Ascending aorta (tissue), 2 donors: ENCODE measurements at regions not wholly inside any gene's neighbourhood (a gene's known extent, or its start where the extent isn't known, plus 50 kb on each side); places are given as distances from the start of the nearest gene placed in this dataset.

Experiments used
- DNase-seq, 2 donors: peaks; one replicate each; pipeline ENCODE4 v3.0.0-alpha.2; 2019; ENCODE audit warnings: low spot score in 2 of 2
- H3K27ac ChIP-seq, 2 donors: fragments of 200-600 bp; sonication (generic); one replicate each; pipeline ENCODE4 v1.5.1; 2016 to 2017; ENCODE audit warnings: mild to moderate bottlenecking in 1 of 2
- H3K27me3 ChIP-seq: fragments of 200-600 bp; sonication (generic); one replicate; pipeline ENCODE4 v1.5.1; 2017
- H3K36me3 ChIP-seq, 2 donors: fragments of 200-600 bp; sonication (generic); one replicate each; pipeline ENCODE4 v1.5.1; 2016
- H3K4me1 ChIP-seq, 2 donors: fragments of 200-600 bp; sonication (generic); one replicate each; pipeline ENCODE4 v1.5.1; 2016 to 2017; ENCODE audit warnings: mild to moderate bottlenecking in 1 of 2
- H3K4me3 ChIP-seq, 2 donors: fragments of 200-600 bp; sonication (generic); one replicate each; pipeline ENCODE4 v1.5.1; 2016 to 2017; ENCODE audit warnings: mild to moderate bottlenecking in 1 of 2
- H3K9me3 ChIP-seq, 2 donors: fragments of 200-600 bp; sonication (generic); one replicate each; pipeline ENCODE4 v1.5.1; 2016
- intact Hi-C: fragments of 100-400 bp; cut with DNase I; formaldehyde crosslinking; loops from one replicate; pipeline ENCODE4 v1.15.1; 2023
- TF ChIP-seq, protein P1 (sequence below), 3 experiments: fragments of 200-600 bp in 2 of 3; fragments of 450-650 bp in 1 of 3; sonication (generic) in 2 of 3; IDR thresholded peaks; one replicate each; pipeline ENCODE4 v1.5.1; 2016 to 2019; ENCODE audit warnings: antibody characterized with exemption in 3 of 3, mild to moderate bottlenecking in 1 of 3, moderate library complexity in 1 of 3

DNA sequence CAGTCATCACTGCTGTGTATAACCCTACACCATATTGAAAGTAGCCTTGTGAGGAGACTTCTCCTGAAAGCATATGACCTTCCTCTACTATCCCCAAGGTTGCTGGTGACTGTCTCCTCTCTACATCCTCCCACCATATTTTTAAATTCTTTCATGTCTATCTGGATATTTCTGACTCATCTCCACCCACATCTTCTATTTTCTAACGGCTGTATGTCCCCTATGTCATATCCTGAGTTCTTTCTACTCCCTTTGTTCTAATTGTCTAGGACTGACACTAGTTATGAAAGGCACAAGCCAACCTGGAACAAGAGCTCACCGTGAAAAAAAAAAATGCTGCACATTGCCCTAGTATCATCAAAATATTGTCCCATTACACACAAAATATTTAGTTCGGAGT is 218.3 kb upstream of the ZNF462 start:
- Histone ChIP-seq H3K27ac (no peak overlapping the region), H3K4me1 (no peaks in the 10 kb centered on the region), H3K27me3 (no peaks in the 10 kb centered on the region), H3K4me3 (no peak overlapping the region), H3K9me3 (no peaks in the 10 kb centered on the region), H3K36me3 (no peaks in the 10 kb centered on the region)
- intact Hi-C loops: no loop called here
- TF ChIP-seq, protein P1, sequence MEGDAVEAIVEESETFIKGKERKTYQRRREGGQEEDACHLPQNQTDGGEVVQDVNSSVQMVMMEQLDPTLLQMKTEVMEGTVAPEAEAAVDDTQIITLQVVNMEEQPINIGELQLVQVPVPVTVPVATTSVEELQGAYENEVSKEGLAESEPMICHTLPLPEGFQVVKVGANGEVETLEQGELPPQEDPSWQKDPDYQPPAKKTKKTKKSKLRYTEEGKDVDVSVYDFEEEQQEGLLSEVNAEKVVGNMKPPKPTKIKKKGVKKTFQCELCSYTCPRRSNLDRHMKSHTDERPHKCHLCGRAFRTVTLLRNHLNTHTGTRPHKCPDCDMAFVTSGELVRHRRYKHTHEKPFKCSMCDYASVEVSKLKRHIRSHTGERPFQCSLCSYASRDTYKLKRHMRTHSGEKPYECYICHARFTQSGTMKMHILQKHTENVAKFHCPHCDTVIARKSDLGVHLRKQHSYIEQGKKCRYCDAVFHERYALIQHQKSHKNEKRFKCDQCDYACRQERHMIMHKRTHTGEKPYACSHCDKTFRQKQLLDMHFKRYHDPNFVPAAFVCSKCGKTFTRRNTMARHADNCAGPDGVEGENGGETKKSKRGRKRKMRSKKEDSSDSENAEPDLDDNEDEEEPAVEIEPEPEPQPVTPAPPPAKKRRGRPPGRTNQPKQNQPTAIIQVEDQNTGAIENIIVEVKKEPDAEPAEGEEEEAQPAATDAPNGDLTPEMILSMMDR (IDR thresholded peaks at IDR 0.05): no peak
- DNase-seq: no peak

DNA sequence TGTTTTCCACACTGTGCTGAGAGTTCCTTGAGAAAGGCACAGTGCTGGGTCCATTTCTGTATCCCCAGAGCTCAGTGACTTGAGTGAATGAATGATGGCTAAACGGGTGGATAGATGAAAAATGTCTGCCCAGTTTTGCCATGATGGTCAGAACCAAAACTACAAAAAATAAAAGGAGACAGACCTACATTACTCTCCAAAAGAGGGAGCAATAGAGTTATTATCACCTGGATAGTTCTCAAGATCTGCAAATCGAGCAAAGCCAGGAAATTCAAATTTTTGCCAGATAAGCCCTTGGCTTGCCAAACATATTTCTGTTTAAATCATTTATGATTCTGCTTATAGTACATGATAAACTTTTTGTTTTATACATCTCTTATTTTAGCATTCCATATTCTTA is 214.2 kb upstream of the ZNF462 start:
- DNase-seq: no peak
- no peak overlapping the region for H3K27ac ChIP-seq
- no peaks in the 10 kb centered on the region for H3K4me1 ChIP-seq
- intact Hi-C loops: no loop called here
- H3K4me3 ChIP-seq: no peak overlapping the region
- no peaks in the 10 kb centered on the region for H3K27me3 ChIP-seq
- H3K9me3 ChIP-seq: no peaks in the 10 kb centered on the region
- TF ChIP-seq, protein P1 (IDR thresholded peaks at IDR 0.05): no peak
- no peaks in the 10 kb centered on the region for H3K36me3 ChIP-seq

DNA sequence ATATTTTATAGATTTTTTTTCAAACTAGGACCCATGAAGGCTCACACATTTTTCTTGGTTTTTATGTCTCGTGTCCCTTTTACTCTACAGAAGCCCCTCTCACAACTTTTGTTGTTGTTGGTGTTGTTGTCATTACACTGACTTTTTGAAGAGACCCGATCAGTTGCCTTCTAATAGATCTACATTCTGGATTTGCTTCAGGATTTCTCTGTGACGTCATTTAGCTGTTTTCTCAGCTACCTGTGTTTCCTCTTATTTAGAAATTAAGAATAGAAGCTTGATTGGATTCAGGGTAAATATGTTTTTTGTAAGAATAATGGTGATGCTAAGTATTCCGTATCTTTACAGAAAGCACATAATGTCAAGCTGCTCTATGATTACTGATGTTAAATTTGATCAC is 213.3 kb upstream of the ZNF462 start:
- Histone ChIP-seq H3K9me3 (no peaks in the 10 kb centered on the region), H3K4me3 (no peak overlapping the region), H3K36me3 (no peaks in the 10 kb centered on the region), H3K27me3 (no peaks in the 10 kb centered on the region), H3K4me1 (no peaks in the 10 kb centered on the region), H3K27ac (no peak overlapping the region)
- DNase-seq: no peak
- TF ChIP-seq, protein P1 (IDR thresholded peaks at IDR 0.05): no peak
- intact Hi-C loops: no loop called here

DNA sequence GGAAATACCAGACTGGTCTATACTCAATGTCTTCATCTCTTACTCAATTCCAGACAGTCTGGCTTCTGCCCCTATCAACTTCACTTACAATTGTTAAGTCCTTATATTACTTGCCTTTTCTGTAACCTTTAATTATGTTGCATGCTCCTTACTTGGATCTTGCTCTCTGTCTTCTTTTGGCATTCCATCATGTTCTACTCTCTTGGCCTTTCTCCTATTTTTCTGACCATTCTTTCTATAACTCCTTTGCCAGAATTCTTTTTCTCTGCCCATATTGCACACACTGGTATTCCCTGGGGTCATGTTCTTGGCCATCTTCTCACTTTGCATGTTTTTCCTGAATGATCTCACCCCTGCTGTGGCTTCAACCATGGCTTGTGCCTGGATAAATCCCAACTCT is 209.8 kb upstream of the ZNF462 start:
- Histone ChIP-seq H3K4me1 (no peaks in the 10 kb centered on the region), H3K4me3 (no peak overlapping the region), H3K27me3 (no peaks in the 10 kb centered on the region), H3K36me3 (no peaks in the 10 kb centered on the region), H3K9me3 (no peaks in the 10 kb centered on the region), H3K27ac (no peak overlapping the region)
- TF ChIP-seq, protein P1 (IDR thresholded peaks at IDR 0.05): no peak
- DNase-seq: no peak
- intact Hi-C loops: no loop called here

DNA sequence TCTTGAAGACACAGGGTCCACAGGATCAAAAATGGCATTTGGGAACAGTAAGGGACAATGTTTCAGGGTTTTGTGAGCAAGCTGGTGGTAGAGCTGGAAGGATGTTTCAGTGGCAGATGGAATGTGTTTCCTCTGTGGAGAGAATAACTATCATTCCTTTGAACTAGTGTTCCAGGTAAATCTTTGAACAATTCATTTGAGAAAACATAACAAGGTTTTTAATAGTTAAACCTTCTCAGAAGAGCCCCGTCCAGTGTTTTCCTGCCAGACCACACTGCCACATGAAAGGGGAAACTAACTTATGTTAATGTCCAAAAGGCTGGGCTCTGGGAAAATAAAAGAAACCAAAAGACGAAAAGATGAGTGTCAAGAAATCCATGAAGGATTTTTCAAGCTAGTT is 207.0 kb upstream of the ZNF462 start:
- H3K4me3 ChIP-seq: no peak overlapping the region
- H3K27me3 ChIP-seq: no peaks in the 10 kb centered on the region
- TF ChIP-seq, protein P1 (IDR thresholded peaks at IDR 0.05): no peak
- no peaks in the 10 kb centered on the region for H3K9me3 ChIP-seq
- no peaks in the 10 kb centered on the region for H3K36me3 ChIP-seq
- no peak overlapping the region for H3K27ac ChIP-seq
- intact Hi-C loops: no loop called here
- no peak for DNase-seq
- H3K4me1 ChIP-seq: no peaks in the 10 kb centered on the region

DNA sequence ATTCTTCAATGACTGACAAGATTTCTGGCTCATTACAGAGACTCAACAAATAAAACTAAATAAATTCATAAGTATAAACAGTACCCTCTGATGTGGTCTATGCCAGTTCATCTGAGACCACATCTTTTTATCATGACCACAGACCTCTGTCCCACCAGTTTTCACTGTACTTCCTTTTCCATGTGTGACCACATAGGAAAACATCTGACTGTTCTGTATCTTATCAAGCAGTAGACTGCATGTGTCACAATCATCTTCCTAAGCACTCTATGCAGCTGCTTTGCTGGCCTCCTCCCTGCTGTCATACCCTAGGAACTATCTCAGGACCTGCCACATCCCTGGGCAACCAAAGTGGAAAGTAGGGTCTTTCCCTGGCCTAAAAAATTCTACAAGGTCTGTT is 205.0 kb upstream of the ZNF462 start:
- Histone ChIP-seq H3K4me1 (no peaks in the 10 kb centered on the region), H3K4me3 (no peak overlapping the region), H3K27me3 (no peaks in the 10 kb centered on the region), H3K9me3 (no peaks in the 10 kb centered on the region), H3K36me3 (no peaks in the 10 kb centered on the region), H3K27ac (no peak overlapping the region)
- TF ChIP-seq, protein P1 (IDR thresholded peaks at IDR 0.05): no peak
- no peak for DNase-seq
- intact Hi-C loops: no loop called here
